ENCODE measurements at regions not wholly inside any gene's neighbourhood (a gene's known extent, or its start where the extent isn't known, plus 50 kb on each side); places are given as distances from the start of the nearest gene placed in this dataset.

DNA sequence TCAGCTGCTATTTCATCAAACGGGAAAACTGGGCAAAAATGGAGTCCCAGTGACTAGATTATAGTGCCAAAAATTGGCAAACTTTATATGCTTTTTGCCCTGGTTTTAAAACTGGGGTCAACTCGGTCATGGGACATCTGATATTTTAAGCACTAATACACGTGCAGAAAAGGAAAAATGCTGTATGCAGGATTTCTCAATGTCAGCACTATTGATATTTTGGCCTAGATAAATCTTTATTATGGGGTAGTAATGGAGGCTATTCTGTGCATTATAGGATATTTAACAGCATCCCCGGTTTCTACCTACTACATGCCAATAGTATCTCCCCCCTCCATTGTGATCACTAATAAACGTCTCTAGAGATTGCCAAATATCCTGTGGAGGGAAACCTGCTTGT is 870.9 kb upstream of the IGFBP7 start:
- DNase-seq (no peak), ATAC-seq (no peak)
- WGBS, 4 donors, result 62 to 73% (median 70%) methylated on average over 5 of the region's 5 CpGs
- TF ChIP-seq POLR2A (IDR thresholded peaks at IDR 0.05), result no peak
- TF ChIP-seq, protein P1, sequence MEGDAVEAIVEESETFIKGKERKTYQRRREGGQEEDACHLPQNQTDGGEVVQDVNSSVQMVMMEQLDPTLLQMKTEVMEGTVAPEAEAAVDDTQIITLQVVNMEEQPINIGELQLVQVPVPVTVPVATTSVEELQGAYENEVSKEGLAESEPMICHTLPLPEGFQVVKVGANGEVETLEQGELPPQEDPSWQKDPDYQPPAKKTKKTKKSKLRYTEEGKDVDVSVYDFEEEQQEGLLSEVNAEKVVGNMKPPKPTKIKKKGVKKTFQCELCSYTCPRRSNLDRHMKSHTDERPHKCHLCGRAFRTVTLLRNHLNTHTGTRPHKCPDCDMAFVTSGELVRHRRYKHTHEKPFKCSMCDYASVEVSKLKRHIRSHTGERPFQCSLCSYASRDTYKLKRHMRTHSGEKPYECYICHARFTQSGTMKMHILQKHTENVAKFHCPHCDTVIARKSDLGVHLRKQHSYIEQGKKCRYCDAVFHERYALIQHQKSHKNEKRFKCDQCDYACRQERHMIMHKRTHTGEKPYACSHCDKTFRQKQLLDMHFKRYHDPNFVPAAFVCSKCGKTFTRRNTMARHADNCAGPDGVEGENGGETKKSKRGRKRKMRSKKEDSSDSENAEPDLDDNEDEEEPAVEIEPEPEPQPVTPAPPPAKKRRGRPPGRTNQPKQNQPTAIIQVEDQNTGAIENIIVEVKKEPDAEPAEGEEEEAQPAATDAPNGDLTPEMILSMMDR (IDR thresholded peaks at IDR 0.05), result no peak
- Histone ChIP-seq H3K4me1 (peaks cover 0 to 3% (median 0%) of the 10 kb centered on the region in 12 donors), H3K4me3 (no peak overlapping the region), H3K9me3 (no peaks in the 10 kb centered on the region), H3K27ac (no peak overlapping the region), H3K27me3 (no peaks in the 10 kb centered on the region), H3K36me3 (no peaks in the 10 kb centered on the region)
- intact Hi-C loops (cut with DNase I), result no loop called here

DNA sequence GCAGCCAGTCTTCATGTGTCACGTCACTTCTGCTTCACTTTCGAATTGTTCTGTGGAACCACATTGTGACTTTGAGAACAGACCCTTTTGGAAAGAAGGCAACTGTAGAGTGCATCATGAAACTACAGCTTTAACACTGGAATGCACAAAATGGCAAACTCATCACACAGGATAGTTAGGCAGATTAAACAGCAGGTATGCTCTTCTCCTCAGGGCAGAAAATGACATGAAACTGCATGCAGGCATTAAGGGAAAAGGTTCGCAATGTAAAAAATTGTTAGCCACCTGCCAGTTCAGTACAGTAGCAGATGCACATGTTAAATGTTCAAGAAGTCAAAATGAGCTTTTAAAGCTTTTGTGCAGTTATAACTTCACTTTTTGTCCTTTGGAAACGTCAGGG is 864.6 kb upstream of the IGFBP7 start:
- 81 to 88% (median 84%) methylated on average over 4 of the region's 4 CpGs for WGBS, 4 donors
- intact Hi-C loops (cut with DNase I), result no loop called here
- Histone ChIP-seq H3K4me1 (peaks cover 0 to 3% (median 0%) of the 10 kb centered on the region in 12 donors), H3K9me3 (no peaks in the 10 kb centered on the region), H3K27ac (no peak overlapping the region), H3K27me3 (no peaks in the 10 kb centered on the region), H3K36me3 (no peaks in the 10 kb centered on the region), H3K4me3 (no peak overlapping the region)
- no peak for ATAC-seq
- TF ChIP-seq, protein P1 (IDR thresholded peaks at IDR 0.05), result no peak
- no peak for TF ChIP-seq POLR2A (IDR thresholded peaks at IDR 0.05)
- DNase-seq, result no peak

DNA sequence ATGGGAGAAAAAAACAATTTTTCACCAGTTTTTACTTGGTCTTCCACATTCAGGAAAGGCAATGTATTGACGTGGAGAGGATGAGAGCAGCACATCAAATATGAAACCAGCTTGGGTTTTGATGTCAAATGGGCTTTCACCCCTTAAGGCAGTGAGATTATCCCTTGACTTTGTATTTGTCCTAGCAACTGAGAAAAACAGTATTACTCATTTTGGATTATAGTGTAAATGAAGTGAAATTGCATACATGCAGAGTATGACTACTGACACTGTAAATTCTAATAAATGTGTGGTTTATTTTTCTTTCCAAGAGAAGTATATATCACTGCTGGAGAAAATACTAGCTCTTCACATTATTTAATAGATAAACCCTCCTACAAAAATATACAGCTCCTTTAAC is 863.6 kb upstream of the IGFBP7 start:
- intact Hi-C loops (cut with DNase I), result no loop called here
- H3K27ac ChIP-seq, result no peak overlapping the region
- H3K27me3 ChIP-seq, result no peaks in the 10 kb centered on the region
- H3K4me3 ChIP-seq, result no peak overlapping the region
- 85 to 90% (median 87%) methylated on average over 1 of the region's 1 CpG for WGBS, 4 donors
- H3K4me1 ChIP-seq, result peaks cover 0 to 3% (median 0%) of the 10 kb centered on the region in 12 donors
- ATAC-seq, result no peak
- no peaks in the 10 kb centered on the region for H3K36me3 ChIP-seq
- no peaks in the 10 kb centered on the region for H3K9me3 ChIP-seq
- TF ChIP-seq, protein P1 (IDR thresholded peaks at IDR 0.05), result no peak
- TF ChIP-seq POLR2A (IDR thresholded peaks at IDR 0.05), result no peak
- DNase-seq, result no peak

GRCh38 chr4:57971261-57971660 is 861.1 kb upstream of the IGFBP7 start:
- no peaks in the 10 kb centered on the region for H3K27me3 ChIP-seq
- TF ChIP-seq, protein P1 (IDR thresholded peaks at IDR 0.05), result no peak
- TF ChIP-seq POLR2A (IDR thresholded peaks at IDR 0.05), result no peak

More at GRCh38 chr4:57971261-57971660, 861.1 kb upstream of the IGFBP7 start:
- no peak overlapping the region for H3K4me3 ChIP-seq
- no peak for ATAC-seq
- no peak overlapping the region for H3K27ac ChIP-seq
- no peaks in the 10 kb centered on the region for H3K36me3 ChIP-seq
- peaks cover 0 to 12% (median 0%) of the 10 kb centered on the region in 12 donors for H3K9me3 ChIP-seq
- intact Hi-C loops (cut with DNase I), result no loop called here
- DNase-seq, result no peak
- no peaks in the 10 kb centered on the region for H3K4me1 ChIP-seq

Measured in heart left ventricle (tissue), 16 donors.